Ramos (cell line): ENCODE measurements at regions not wholly inside any gene's neighbourhood (a gene's known extent, or its start where the extent isn't known, plus 50 kb on each side); places are given as distances from the start of the nearest gene placed in this dataset.
"Not testable (repeated sequence)": the region's sequence is repeated elsewhere in the genome, so short reads cannot be mapped to it uniquely, and the experiment has no call there.

Experiments used
- in situ Hi-C: fragments of 300-500 bp; cut with MboI; formaldehyde crosslinking; loops from one replicate; pipeline ENCODE4 v1.14.3; 2022; ENCODE audit warnings: low sequenced_read_pairs; ENCODE audit not compliant: unreplicated experiment

GRCh38 chr17:20731131-20731530, 151.6 kb downstream of the CDRT15L2 start:
- in situ Hi-C loops = loop anchor here (25.0 kb wide), 1 partner anchor 106 kb away; no protein-coding TSS in a partner anchor

DNA sequence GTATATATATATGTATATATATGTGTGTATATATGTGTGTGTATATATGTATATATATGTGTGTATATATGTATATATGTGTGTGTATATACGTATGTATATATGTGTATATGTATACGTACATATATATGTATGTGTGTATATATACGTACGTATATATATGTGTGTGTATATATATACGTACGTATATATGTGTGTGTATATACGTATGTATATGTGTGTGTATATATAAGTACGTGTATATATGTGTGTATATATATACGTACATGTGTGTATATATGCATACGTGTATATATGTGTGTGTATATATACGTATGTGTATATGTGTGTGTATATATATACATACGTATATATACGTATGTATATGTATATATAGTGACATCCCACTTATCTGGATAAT, 154.4 kb downstream of the CDRT15L2 start:
- in situ Hi-C loops = loop anchor here (25.0 kb wide), 1 partner anchor 103 kb away; no protein-coding TSS in a partner anchor

DNA sequence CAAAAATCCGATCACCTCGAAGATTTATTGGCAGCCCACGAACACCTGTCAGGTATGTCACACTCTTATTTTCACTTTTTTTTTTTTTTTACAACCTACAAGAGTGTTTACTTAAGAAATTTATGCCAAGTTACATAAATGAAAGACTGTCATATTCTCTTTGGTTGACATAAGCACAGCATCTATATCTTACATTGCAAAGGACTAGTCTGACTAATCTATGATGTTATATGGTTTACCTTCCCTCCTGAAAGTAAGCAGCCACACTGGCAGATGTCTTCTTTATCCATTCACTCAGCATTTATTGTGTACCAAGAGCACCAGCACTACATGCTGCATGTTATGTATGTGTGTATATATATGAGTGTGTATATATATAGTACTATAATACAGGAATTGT, 156.3 kb downstream of the CDRT15L2 start:
- in situ Hi-C loops = loop anchor here (25.0 kb wide), 1 partner anchor 102 kb away; no protein-coding TSS in a partner anchor

- in situ Hi-C loops = loop anchor here (25.0 kb wide), 1 partner anchor 100 kb away; no protein-coding TSS in a partner anchor
Measured at GRCh38 chr17:20737636-20738035, 158.1 kb downstream of the CDRT15L2 start.

- in situ Hi-C loops = no loop called here
Measured at GRCh38 chr17:20771104-20771503, 191.6 kb downstream of the CDRT15L2 start.

DNA sequence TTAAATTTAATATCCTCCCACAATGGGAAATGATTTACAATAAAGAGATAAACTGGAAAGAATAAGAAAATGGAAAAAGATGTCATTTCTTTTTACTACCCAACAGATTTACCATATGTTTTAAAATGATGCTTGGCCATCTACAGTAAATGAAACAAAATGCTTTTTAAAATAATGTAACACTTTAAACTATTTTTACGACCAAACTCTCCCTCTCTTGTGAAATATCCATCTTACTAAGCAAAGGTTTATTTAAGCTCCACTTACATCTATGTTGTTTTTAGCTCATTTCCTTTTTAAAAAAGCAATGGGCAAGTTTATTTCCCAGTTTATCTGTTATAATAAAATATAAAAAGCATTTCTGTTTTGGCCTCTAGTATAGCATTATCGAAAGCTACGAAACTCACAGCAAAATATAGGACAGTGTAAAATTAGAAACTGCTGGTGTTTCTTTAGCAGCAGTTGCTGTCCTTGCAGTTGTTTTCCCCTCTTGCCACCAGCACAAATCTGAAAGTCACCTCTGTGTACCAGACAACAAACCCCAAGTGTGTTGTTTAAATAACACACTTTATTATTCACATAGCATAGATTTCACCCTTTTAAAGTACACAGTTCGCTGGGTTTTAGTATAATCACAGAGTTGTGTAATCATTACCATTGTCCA, 195.1 kb downstream of the CDRT15L2 start:
- in situ Hi-C loops = no loop called here

GRCh38 chr17:20775331-20775730, 195.8 kb downstream of the CDRT15L2 start:
- in situ Hi-C loops = no loop called here

DNA sequence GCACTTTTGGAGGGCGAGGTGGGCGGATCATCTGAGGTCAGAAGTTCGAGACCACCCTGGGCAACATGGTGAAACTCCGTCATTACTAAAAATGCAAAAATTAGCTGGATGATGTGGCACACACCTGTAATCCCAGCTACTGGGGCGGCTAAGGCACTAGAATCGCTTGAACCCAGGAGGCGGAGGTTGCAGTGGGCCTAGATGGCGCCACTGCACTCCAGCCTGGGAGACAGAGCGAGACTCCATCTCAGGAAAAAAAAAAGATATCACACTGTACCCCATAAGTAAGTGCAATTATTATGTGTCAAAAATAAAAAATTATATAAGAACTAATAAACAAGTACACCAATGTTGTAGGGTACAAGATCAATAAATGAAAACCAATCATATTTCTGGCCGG, 200.0 kb downstream of the CDRT15L2 start:
- in situ Hi-C loops = no loop called here

DNA sequence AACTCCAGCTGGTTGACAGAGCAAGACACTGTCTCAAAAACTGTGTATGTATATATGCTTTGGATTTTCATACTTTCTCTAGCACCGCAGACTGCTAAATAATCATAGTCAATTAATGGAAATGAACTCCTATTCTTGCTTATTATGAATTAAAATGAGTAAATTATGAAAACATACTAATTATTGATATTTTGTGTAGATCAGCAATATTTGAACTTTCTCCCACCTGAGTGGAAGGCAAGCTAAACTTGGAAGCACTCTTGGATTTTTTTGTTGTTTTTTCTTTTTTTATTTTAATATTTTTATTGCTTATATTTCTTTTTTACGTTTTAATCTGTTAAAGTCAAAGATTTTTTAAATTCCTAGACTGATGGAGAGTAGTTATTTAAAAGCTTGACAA, 201.7 kb downstream of the CDRT15L2 start:
- in situ Hi-C loops = no loop called here

GRCh38 chr17:20781869-20782268, 202.3 kb downstream of the CDRT15L2 start:
- in situ Hi-C loops = not testable (repeated sequence)

DNA sequence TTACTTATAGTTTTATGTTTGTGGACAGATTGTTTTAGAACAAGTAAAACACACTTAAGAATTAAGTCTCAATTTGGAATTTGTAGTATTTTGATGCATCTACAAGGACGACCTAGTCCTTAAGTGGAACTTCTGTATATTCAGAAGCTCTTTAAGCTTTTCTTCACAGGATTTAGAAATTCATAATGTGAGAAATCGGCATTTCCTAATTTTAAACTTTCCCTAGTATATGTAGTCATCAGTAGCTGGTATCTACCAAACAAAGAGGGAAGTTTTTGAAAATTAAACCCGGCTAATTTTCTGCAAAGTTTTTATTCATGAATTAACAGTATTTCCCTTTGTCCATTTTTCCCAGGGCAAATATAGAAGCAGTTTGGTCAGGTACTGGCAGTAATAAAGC, 203.6 kb downstream of the CDRT15L2 start:
- in situ Hi-C loops = no loop called here

DNA sequence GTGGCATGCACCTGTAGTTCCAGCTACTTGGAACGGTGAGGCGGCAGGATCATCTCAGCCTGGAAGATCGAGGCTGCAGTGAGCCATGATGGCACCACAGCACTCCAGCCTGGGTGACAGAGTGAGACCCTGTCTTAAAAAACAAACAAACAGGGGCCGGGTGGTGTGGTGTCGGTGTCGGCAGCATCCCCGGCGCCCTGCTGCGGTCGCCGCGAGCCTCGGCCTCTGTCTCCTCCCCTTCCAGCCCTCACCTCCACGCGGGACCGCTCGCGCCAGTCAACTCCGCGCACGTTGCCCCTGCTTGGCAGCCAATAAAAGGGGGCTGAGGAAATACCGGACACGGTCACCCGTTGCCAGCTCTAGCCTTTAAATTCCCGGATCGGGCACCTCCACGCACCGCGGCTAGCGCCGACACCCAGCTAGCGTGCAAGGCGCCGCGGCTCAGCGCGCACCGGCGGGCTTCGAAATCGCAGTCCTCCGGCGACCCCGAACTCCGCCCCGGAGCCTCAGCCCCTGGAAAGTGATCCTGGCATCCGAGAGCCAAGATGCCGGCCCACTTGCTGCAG, 204.7 kb downstream of the CDRT15L2 start:
- in situ Hi-C loops = no loop called here

DNA sequence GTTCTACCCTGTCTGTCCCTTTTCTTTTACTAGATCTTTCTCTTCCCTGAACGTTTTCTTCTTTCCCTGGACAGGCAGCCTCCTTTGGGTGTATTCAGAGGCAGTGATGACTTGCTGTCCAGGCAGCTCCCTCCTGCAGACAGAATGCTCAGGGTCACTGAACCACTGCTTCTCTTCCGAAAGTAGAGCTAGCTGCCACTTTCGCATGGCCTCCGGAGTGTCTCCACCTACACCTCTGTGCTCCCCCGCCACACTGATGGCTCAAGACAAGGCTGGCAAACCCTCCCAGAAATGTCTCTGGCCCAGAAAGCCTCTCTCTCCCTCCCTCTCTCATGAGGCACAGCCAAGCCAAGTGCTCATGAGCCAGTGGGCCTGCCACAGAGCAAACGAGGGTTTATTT, 207.8 kb downstream of the CDRT15L2 start:
- in situ Hi-C loops = no loop called here

DNA sequence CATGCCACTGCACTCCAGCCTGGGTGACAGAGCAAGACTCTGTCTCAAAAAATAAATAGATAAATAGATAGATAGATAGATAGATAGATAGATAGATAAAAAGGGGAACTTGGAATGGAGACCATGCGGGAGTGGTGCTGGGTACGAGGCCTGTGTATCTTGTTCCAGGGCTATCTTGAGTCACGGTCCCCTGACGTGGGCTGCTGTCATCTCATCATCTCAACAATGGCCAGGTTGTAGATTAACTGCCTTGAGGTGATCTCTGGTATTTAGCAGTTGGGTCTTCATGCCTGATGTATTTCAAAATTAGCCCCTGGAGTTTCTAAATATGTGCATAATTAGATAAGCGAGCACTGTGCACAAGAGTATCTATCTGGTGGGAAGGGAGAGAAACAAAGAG, 212.1 kb downstream of the CDRT15L2 start:
- in situ Hi-C loops = no loop called here

DNA sequence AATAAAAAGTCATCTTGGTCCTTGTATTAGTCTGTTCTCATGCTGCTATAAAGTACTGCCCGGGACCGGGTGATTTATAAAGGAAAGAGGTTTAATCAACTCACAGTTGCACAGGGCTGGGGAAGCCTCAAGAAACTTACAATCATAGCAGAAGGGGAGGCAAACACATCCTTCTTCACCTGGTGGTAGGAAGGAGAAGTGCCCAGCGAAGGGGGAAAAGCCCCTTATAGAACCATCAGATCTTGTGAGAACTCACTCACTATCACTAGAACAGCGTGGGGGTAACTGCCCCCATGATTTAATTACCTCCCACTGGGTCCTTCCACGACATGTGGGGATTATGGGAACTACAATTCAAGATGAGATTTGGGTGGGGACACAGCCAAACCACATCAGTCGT, 215.0 kb downstream of the CDRT15L2 start:
- in situ Hi-C loops = not testable (repeated sequence)

GRCh38 chr17:20797292-20797691, 217.8 kb downstream of the CDRT15L2 start:
- in situ Hi-C loops = no loop called here

DNA sequence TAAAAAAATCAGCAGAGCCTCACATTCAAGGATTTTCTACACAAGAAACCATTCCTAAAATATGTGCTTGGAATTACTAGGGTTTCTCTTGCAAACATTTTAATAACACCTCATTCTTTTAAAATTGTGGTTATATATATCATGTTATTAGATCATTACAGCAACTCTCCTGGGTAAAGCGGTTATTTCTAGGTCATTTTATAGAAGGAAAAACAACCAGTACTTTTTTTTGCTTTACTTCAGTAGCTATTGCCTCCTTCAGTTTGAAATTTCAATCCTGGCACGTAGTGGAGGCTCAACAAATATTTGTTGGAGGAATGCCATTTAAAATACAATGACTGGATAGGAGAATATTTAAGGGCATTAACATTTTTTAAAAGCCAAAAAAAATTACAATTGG, 220.6 kb downstream of the CDRT15L2 start:
- in situ Hi-C loops = no loop called here

GRCh38 chr17:20805751-20806150, 226.2 kb downstream of the CDRT15L2 start:
- in situ Hi-C loops = no loop called here

- in situ Hi-C loops = not testable (repeated sequence)
Measured at GRCh38 chr17:20807566-20807965, 228.0 kb downstream of the CDRT15L2 start.

- in situ Hi-C loops = loop anchor here (10.0 kb wide), 1 partner anchor 59 kb away; no protein-coding TSS in a partner anchor
Measured at GRCh38 chr17:20815410-20815809, 227.4 kb downstream of the USP22 start.

GRCh38 chr17:20823905-20824304, 218.9 kb downstream of the USP22 start:
- in situ Hi-C loops = no loop called here

- in situ Hi-C loops = loop anchor here (25.0 kb wide), 1 partner anchor 88 kb away; no protein-coding TSS in a partner anchor
Measured at GRCh38 chr17:20825539-20825938, 217.3 kb downstream of the USP22 start.
